CD4-positive, alpha-beta T cell (primary cell): ENCODE measurements at regions not wholly inside any gene's neighbourhood (a gene's known extent, or its start where the extent isn't known, plus 50 kb on each side); places are given as distances from the start of the nearest gene placed in this dataset.

Source experiments
- ATAC-seq: fragments of 200-7000 bp; cut with Tn5 transposase; one replicate; pipeline ENCODE4 v1.10.0; 2022; ENCODE audit warnings: mild to moderate bottlenecking; ENCODE audit not compliant: poor library complexity
- CTCF ChIA-PET: fragments of 350-600 bp; sonication (Branson Sonifier 250); formaldehyde crosslinking; loops from one replicate; lab custom pipeline; 2021; ENCODE audit warnings: antibody characterized with exemption, inconsistent platforms; lab: Charles Lee
- POLR2A ChIA-PET: fragments of 350-600 bp; sonication (Branson Sonifier 250); formaldehyde crosslinking; loops from one replicate; lab custom pipeline; 2021; ENCODE audit warnings: antibody characterized with exemption, inconsistent platforms; lab: Charles Lee
- DNase-seq, 14 experiments: peaks; one replicate each; pipeline ENCODE4 v3.0.0-alpha.2; 2013 to 2020; ENCODE audit warnings: mixed read lengths in 2 of 14
- H3K27ac ChIP-seq, 2 donors: one replicate each; pipeline versions ENCODE4 v1.5.1 to v1.7.0; 2013; ENCODE audit warnings: low read length in 2 of 2, low read depth in 1 of 2, mild to moderate bottlenecking in 1 of 2
- H3K27me3 ChIP-seq, 2 experiments: 1 replicate in 1 of 2; 2 replicates in 1 of 2; pipeline versions ENCODE4 v1.6.1 to v1.7.0; 2013; ENCODE audit warnings: low read length in 2 of 2, control low read depth in 1 of 2, mild to moderate bottlenecking in 1 of 2, moderate library complexity in 1 of 2; ENCODE audit not compliant: insufficient read depth in 2 of 2, control insufficient read depth in 1 of 2
- H3K36me3 ChIP-seq: one replicate; pipeline ENCODE4 v1.6.1; 2013; ENCODE audit warnings: low read length, control low read depth; ENCODE audit not compliant: insufficient read depth
- H3K4me1 ChIP-seq: one replicate; pipeline ENCODE4 v1.6.1; 2013; ENCODE audit warnings: low read length, control low read depth; ENCODE audit not compliant: insufficient read depth
- H3K4me3 ChIP-seq: one replicate; pipeline ENCODE4 v1.5.1; 2013; ENCODE audit warnings: mild to moderate bottlenecking, low read length, moderate library complexity
- H3K9me3 ChIP-seq, 2 experiments: 1 replicate in 1 of 2; 2 replicates in 1 of 2; pipeline versions ENCODE4 v1.6.1 to v1.7.0; 2013; ENCODE audit warnings: low read length in 2 of 2, mild to moderate bottlenecking in 2 of 2, control low read depth in 1 of 2, moderate library complexity in 1 of 2; ENCODE audit not compliant: control insufficient read depth in 1 of 2, insufficient read depth in 1 of 2
- H3K27ac Mint-ChIP-seq: one replicate; pipeline ENCODE4 v1.8.0; 2020; ENCODE audit warnings: mixed read lengths
- H3K27me3 Mint-ChIP-seq: one replicate; pipeline ENCODE4 v1.8.0; 2021; ENCODE audit warnings: mixed read lengths
- H3K36me3 Mint-ChIP-seq: one replicate; pipeline ENCODE4 v1.8.0; 2021; ENCODE audit warnings: low read depth, mixed read lengths
- H3K4me1 Mint-ChIP-seq: one replicate; pipeline ENCODE4 v1.8.0; 2021; ENCODE audit warnings: low read depth, mixed read lengths
- H3K4me3 Mint-ChIP-seq: one replicate; pipeline ENCODE4 v1.8.0; 2020; ENCODE audit warnings: mild to moderate bottlenecking, mixed read lengths
- H3K9me3 Mint-ChIP-seq: one replicate; pipeline ENCODE4 v1.8.0; 2020; ENCODE audit warnings: mixed read lengths
- CTCF ChIP-seq: fragments of 200-600 bp; IDR thresholded peaks from one replicate; pipeline ENCODE4 v1.8.0; 2022; ENCODE audit warnings: antibody characterized with exemption, mild to moderate bottlenecking
- intact Hi-C, 2 experiments: fragments of 100-400 bp; cut with DNase I in 1 of 2; cut with micrococcal nuclease in 1 of 2; formaldehyde crosslinking; loops; one replicate each; pipeline versions ENCODE4 v1.15.1 to v1.9.0; 2023 to 2025; cut with DNase I, micrococcal nuclease

- ChIA-PET POLR2A (no interaction called here), CTCF (no interaction called here)
- Mint-ChIP-seq H3K9me3 (no peaks in the 10 kb centered on the region), H3K4me1 (no peaks in the 10 kb centered on the region), H3K27me3 (no peaks in the 10 kb centered on the region), H3K4me3 (no peak overlapping the region), H3K27ac (no peak overlapping the region), H3K36me3 (no peaks in the 10 kb centered on the region)
- intact Hi-C loops, result loop anchor here in 1 of 2 experiments (1.0 kb wide), 1 partner anchor 36 kb away; no protein-coding TSS in a partner anchor
- Histone ChIP-seq H3K4me3 (no peak overlapping the region), H3K9me3 (no peaks in the 10 kb centered on the region), H3K27me3 (no peaks in the 10 kb centered on the region), H3K36me3 (no peaks in the 10 kb centered on the region), H3K4me1 (no peaks in the 10 kb centered on the region), H3K27ac (no peak overlapping the region)
- no peak for DNase-seq
- TF ChIP-seq CTCF, result no peak
- ATAC-seq, result no peak
Measured at GRCh38 chr2:212626371-212626918, 87.8 kb upstream of the ERBB4 start.

GRCh38 chr2:212619954-212620353, 81.4 kb upstream of the ERBB4 start:
- Mint-ChIP-seq H3K9me3 (no peaks in the 10 kb centered on the region), H3K4me3 (no peak overlapping the region), H3K27ac (no peak overlapping the region), H3K4me1 (no peaks in the 10 kb centered on the region), H3K36me3 (no peaks in the 10 kb centered on the region), H3K27me3 (no peaks in the 10 kb centered on the region)
- H3K4me1 ChIP-seq, result no peaks in the 10 kb centered on the region
- no peak overlapping the region for H3K27ac ChIP-seq
- ATAC-seq, result no peak
- intact Hi-C loops, result no loop called here
- no peaks in the 10 kb centered on the region for H3K36me3 ChIP-seq
- no peak for DNase-seq
- no peak overlapping the region for H3K4me3 ChIP-seq
- ChIA-PET POLR2A (no interaction called here), CTCF (no interaction called here)
- H3K9me3 ChIP-seq, result no peaks in the 10 kb centered on the region
- no peaks in the 10 kb centered on the region for H3K27me3 ChIP-seq
- TF ChIP-seq CTCF, result no peak

GRCh38 chr2:212618636-212619035, 80.0 kb upstream of the ERBB4 start:
- H3K27me3 Mint-ChIP-seq, result no peaks in the 10 kb centered on the region
- Histone ChIP-seq H3K27me3 (no peaks in the 10 kb centered on the region), H3K4me3 (no peak overlapping the region), H3K36me3 (no peaks in the 10 kb centered on the region), H3K9me3 (no peaks in the 10 kb centered on the region), H3K27ac (no peak overlapping the region), H3K4me1 (no peaks in the 10 kb centered on the region)
- H3K4me1 Mint-ChIP-seq, result no peaks in the 10 kb centered on the region
- TF ChIP-seq CTCF, result no peak
- ATAC-seq (no peak), DNase-seq (no peak)
- intact Hi-C loops, result no loop called here
- no peak overlapping the region for H3K27ac Mint-ChIP-seq
- ChIA-PET CTCF (no interaction called here), POLR2A (no interaction called here)
- H3K4me3 Mint-ChIP-seq, result no peak overlapping the region
- H3K9me3 Mint-ChIP-seq, result no peaks in the 10 kb centered on the region
- H3K36me3 Mint-ChIP-seq, result no peaks in the 10 kb centered on the region
